Liver (tissue), 8 donors: ENCODE measurements at regions not wholly inside any gene's neighbourhood (a gene's known extent, or its start where the extent isn't known, plus 50 kb on each side); places are given as distances from the start of the nearest gene placed in this dataset.

Source experiments
- DNase-seq: peaks from one replicate; pipeline ENCODE4 v3.0.0-alpha.2; 2017; ENCODE audit warnings: low spot score
- H3K27ac ChIP-seq, 2 donors: one replicate each; pipeline ENCODE4 v1.7.0; 2013; ENCODE audit warnings: inconsistent platforms in 2 of 2, low read length in 2 of 2, control low read depth in 1 of 2, low read depth in 1 of 2, mild to moderate bottlenecking in 1 of 2
- H3K27me3 ChIP-seq, 4 donors: one replicate each; pipeline versions ENCODE4 v1.6.1 to v1.7.0; 2013; ENCODE audit warnings: low read length in 3 of 4, inconsistent platforms in 1 of 4, mild to moderate bottlenecking in 1 of 4, moderate library complexity in 1 of 4; ENCODE audit not compliant: control insufficient read depth in 4 of 4, insufficient read depth in 4 of 4
- H3K36me3 ChIP-seq, 4 donors: one replicate each; pipeline versions ENCODE4 v1.6.1 to v1.7.0; 2013; ENCODE audit warnings: low read length in 3 of 4, mild to moderate bottlenecking in 3 of 4, low read depth in 1 of 4, moderate library complexity in 1 of 4; ENCODE audit not compliant: control insufficient read depth in 4 of 4, insufficient read depth in 3 of 4
- H3K4me1 ChIP-seq, 4 donors: one replicate each; pipeline versions ENCODE4 v1.6.1 to v1.7.0; 2013; ENCODE audit warnings: low read length in 3 of 4, mild to moderate bottlenecking in 3 of 4, moderate library complexity in 1 of 4; ENCODE audit not compliant: control insufficient read depth in 4 of 4, insufficient read depth in 4 of 4
- H3K4me3 ChIP-seq, 3 donors: one replicate each; pipeline versions ENCODE4 v1.6.1 to v1.7.0; 2013; ENCODE audit warnings: low read length in 3 of 3, control low read depth in 1 of 3, low read depth in 1 of 3, mild to moderate bottlenecking in 1 of 3
- H3K9ac ChIP-seq, 2 donors: one replicate each; pipeline ENCODE4 v1.7.0; 2013; ENCODE audit warnings: low read length in 2 of 2, mild to moderate bottlenecking in 2 of 2, moderate library complexity in 2 of 2, control low read depth in 1 of 2, low read depth in 1 of 2
- H3K9me3 ChIP-seq, 4 donors: one replicate each; pipeline versions ENCODE4 v1.6.1 to v1.7.0; 2013; ENCODE audit warnings: low read length in 3 of 4; ENCODE audit not compliant: control insufficient read depth in 4 of 4
- EGR1 ChIP-seq, 2 donors: IDR thresholded peaks; 2 replicates each; pipeline ENCODE4 v1.6.1; 2016 to 2018; ENCODE audit warnings: antibody characterized with exemption in 2 of 2, low read depth in 2 of 2
- FOXA1 ChIP-seq: IDR thresholded peaks from 2 replicates; pipeline ENCODE4 v1.6.1; 2016; ENCODE audit warnings: antibody characterized with exemption
- FOXA2 ChIP-seq: IDR thresholded peaks from 2 replicates; pipeline ENCODE4 v1.6.1; 2016; ENCODE audit warnings: antibody characterized with exemption
- GABPA ChIP-seq, 2 donors: IDR thresholded peaks in 1 of 2; conservative IDR thresholded peaks in 1 of 2; 2 replicates each; pipeline ENCODE4 v1.6.1; 2016; ENCODE audit warnings: antibody characterized with exemption in 2 of 2, mild to moderate bottlenecking in 1 of 2, moderate library complexity in 1 of 2
- HNF4A ChIP-seq, 2 donors: conservative IDR thresholded peaks; 2 replicates each; pipeline ENCODE4 v1.6.1; 2016; ENCODE audit warnings: antibody characterized with exemption in 2 of 2, mild to moderate bottlenecking in 2 of 2
- HNF4G ChIP-seq: IDR thresholded peaks from 2 replicates; pipeline ENCODE4 v1.6.1; 2016; ENCODE audit warnings: antibody characterized with exemption
- JUND ChIP-seq, 2 donors: IDR thresholded peaks; 2 replicates each; pipeline ENCODE4 v1.6.1; 2016; ENCODE audit warnings: antibody characterized with exemption in 2 of 2
- NR2F2 ChIP-seq: IDR thresholded peaks from 2 replicates; pipeline ENCODE4 v1.6.1; 2016; ENCODE audit warnings: antibody characterized with exemption
- RAD21 ChIP-seq, 2 donors: IDR thresholded peaks; 2 replicates each; pipeline ENCODE4 v1.6.1; 2016; ENCODE audit warnings: antibody characterized with exemption in 2 of 2, mild to moderate bottlenecking in 2 of 2
- RXRA ChIP-seq, 2 donors: IDR thresholded peaks; 2 replicates each; pipeline ENCODE4 v1.6.1; 2017 to 2018; ENCODE audit warnings: antibody characterized with exemption in 2 of 2, mild to moderate bottlenecking in 1 of 2
- SP1 ChIP-seq: IDR thresholded peaks from 2 replicates; pipeline ENCODE4 v1.6.1; 2018; ENCODE audit warnings: antibody characterized with exemption, mild to moderate bottlenecking
- TAF1 ChIP-seq: conservative IDR thresholded peaks from 2 replicates; pipeline ENCODE4 v1.6.1; 2016; ENCODE audit warnings: antibody characterized with exemption, mild to moderate bottlenecking
- YY1 ChIP-seq: IDR thresholded peaks from 2 replicates; pipeline ENCODE4 v1.6.1; 2016; ENCODE audit warnings: antibody characterized with exemption, mild to moderate bottlenecking
- WGBS: extraction: QIAGEN DNeasy Blood & Tissue Kit; methylation state at CpG from one replicate; pipeline ENCODE4 v1.1.7; 2013; 5-methylcytosine and 5-hydroxymethylcytosine counted together
- TF ChIP-seq, protein P1 (sequence below): IDR thresholded peaks from 2 replicates; pipeline ENCODE4 v1.6.1; 2016; ENCODE audit warnings: antibody characterized with exemption
- TF ChIP-seq, protein P2 (sequence below): IDR thresholded peaks from 2 replicates; pipeline ENCODE4 v1.6.1; 2016; ENCODE audit warnings: antibody characterized with exemption
- TF ChIP-seq, protein P3 (sequence below): IDR thresholded peaks from 2 replicates; pipeline ENCODE4 v1.6.1; 2016; ENCODE audit warnings: antibody characterized with exemption
- TF ChIP-seq, protein P4 (sequence below): fragments of 150-350 bp; IDR thresholded peaks from 2 replicates; pipeline ENCODE4 v1.5.1; 2017; ENCODE audit warnings: improper control_type of control experiment, low read depth, low read length; ENCODE audit not compliant: missing input control
- donor health status: healthy.
- donor health status: healthy.
- donor health status: healthy.
- donor health status: healthy.
- donor health status: healthy.

DNA sequence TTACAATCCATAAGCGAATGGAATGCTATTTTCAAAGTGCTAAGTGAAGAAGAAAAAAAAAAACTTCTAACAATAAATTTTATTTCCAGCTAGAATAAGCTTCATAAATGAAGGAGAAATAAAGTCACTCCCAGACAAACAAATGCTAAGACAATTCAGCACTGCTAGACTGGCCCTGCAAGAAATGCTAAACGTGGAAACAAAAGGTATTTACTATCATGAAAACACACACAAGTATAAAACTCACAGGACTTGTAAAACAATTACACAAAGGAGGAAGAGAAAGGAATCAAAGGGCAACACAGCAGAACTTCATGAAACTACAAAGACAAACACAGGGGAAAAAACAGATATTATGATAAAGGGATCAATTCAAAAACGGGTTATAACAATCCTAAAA is 85.8 kb upstream of the NELL2 start:
- TF ChIP-seq, protein P1, sequence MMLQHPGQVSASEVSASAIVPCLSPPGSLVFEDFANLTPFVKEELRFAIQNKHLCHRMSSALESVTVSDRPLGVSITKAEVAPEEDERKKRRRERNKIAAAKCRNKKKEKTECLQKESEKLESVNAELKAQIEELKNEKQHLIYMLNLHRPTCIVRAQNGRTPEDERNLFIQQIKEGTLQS: no peak
- no peak overlapping the region for H3K9ac ChIP-seq
- no peaks in the 10 kb centered on the region for H3K36me3 ChIP-seq
- no peak for DNase-seq
- H3K9me3 ChIP-seq: no peaks in the 10 kb centered on the region
- H3K27me3 ChIP-seq: no peaks in the 10 kb centered on the region
- 42% methylated on average over 3 of the region's 3 CpGs for WGBS
- no peaks in the 10 kb centered on the region for H3K4me1 ChIP-seq
- H3K4me3 ChIP-seq: no peak overlapping the region
- H3K27ac ChIP-seq: no peak overlapping the region

DNA sequence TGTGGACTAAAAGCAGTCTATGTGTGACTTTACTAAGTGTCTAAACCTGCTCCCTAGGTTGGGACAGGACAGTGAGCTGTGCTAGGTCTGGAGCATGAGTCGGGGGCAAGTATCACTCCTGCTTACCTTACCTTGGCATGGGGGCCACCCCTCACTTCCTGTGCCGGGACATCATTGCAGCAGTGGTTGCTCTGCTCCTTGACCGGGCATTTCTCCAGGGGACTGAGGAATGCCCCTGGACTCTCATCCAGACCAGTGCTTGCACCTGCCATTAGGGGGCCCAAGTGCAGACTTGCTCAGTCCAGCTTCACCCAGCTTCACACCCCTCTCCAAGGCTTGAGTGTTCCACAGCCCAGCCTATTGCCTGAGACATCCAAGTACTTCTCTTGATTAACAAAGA is 84.7 kb upstream of the NELL2 start:
- TF ChIP-seq FOXA1: no peak
- no peak for TF ChIP-seq SP1
- no peak for TF ChIP-seq FOXA2
- TF ChIP-seq, protein P2, sequence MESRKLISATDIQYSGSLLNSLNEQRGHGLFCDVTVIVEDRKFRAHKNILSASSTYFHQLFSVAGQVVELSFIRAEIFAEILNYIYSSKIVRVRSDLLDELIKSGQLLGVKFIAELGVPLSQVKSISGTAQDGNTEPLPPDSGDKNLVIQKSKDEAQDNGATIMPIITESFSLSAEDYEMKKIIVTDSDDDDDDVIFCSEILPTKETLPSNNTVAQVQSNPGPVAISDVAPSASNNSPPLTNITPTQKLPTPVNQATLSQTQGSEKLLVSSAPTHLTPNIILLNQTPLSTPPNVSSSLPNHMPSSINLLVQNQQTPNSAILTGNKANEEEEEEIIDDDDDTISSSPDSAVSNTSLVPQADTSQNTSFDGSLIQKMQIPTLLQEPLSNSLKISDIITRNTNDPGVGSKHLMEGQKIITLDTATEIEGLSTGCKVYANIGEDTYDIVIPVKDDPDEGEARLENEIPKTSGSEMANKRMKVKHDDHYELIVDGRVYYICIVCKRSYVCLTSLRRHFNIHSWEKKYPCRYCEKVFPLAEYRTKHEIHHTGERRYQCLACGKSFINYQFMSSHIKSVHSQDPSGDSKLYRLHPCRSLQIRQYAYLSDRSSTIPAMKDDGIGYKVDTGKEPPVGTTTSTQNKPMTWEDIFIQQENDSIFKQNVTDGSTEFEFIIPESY: no peak
- TF ChIP-seq EGR1 (IDR thresholded peaks at IDR 0.05; ENCODE audit: low read depth in 2 of 2): no peak
- no peak for TF ChIP-seq JUND (IDR thresholded peaks at IDR 0.05)
- TF ChIP-seq, protein P1: no peak
- no peak for TF ChIP-seq RAD21 (IDR thresholded peaks at IDR 0.05)
- no peak for TF ChIP-seq YY1
- TF ChIP-seq NR2F2: no peak
- no peak for TF ChIP-seq GABPA (IDR thresholded peaks at IDR 0.05 in 1 of 2, conservative IDR thresholded peaks at IDR 0.05 in 1 of 2)
- TF ChIP-seq HNF4A (conservative IDR thresholded peaks at IDR 0.05): no peak
- no peak for TF ChIP-seq HNF4G
- no peak for TF ChIP-seq RXRA (IDR thresholded peaks at IDR 0.05)
- no peak for TF ChIP-seq TAF1
- TF ChIP-seq, protein P3, sequence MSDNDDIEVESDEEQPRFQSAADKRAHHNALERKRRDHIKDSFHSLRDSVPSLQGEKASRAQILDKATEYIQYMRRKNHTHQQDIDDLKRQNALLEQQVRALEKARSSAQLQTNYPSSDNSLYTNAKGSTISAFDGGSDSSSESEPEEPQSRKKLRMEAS: no peak
- TF ChIP-seq, protein P4, sequence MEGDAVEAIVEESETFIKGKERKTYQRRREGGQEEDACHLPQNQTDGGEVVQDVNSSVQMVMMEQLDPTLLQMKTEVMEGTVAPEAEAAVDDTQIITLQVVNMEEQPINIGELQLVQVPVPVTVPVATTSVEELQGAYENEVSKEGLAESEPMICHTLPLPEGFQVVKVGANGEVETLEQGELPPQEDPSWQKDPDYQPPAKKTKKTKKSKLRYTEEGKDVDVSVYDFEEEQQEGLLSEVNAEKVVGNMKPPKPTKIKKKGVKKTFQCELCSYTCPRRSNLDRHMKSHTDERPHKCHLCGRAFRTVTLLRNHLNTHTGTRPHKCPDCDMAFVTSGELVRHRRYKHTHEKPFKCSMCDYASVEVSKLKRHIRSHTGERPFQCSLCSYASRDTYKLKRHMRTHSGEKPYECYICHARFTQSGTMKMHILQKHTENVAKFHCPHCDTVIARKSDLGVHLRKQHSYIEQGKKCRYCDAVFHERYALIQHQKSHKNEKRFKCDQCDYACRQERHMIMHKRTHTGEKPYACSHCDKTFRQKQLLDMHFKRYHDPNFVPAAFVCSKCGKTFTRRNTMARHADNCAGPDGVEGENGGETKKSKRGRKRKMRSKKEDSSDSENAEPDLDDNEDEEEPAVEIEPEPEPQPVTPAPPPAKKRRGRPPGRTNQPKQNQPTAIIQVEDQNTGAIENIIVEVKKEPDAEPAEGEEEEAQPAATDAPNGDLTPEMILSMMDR: no peak
- DNase-seq: no peak
- H3K9me3 ChIP-seq: no peaks in the 10 kb centered on the region
- no peaks in the 10 kb centered on the region for H3K36me3 ChIP-seq
- 79% methylated on average over 3 of the region's 3 CpGs for WGBS
- H3K4me3 ChIP-seq: no peak overlapping the region
- no peaks in the 10 kb centered on the region for H3K4me1 ChIP-seq
- no peak overlapping the region for H3K9ac ChIP-seq
- no peaks in the 10 kb centered on the region for H3K27me3 ChIP-seq
- H3K27ac ChIP-seq: no peak overlapping the region
